ENCODE measurements at regions not wholly inside any gene's neighbourhood (a gene's known extent, or its start where the extent isn't known, plus 50 kb on each side); places are given as distances from the start of the nearest gene placed in this dataset.

DNA sequence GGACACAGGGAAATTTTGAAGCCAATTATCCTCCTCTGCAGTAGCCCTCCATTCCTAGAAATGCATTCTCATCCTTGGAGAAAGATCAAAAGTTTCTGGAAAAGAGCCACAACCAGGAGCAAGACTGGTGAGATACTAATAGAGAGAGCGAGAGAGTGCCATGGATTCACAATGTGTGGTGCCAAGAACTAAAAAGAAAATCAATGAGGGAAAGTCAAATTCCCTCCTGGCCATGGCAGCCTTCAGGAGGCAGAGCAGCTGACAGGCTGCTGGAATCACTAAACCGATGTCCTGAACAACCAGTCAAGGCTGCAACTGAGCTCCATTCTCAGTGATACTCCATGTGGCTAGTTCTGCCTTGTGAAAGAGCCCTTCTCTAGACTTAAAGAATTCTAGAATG lies 561.0 kb downstream of the SOX6 start:
- no peak overlapping the region for H3K9ac ChIP-seq (ENCODE audit: low read depth, low read length)
- H3K9me3 ChIP-seq (ENCODE audit: control insufficient read depth, insufficient read depth, low read length): no peaks in the 10 kb centered on the region
- no peak overlapping the region for H3K4me3 ChIP-seq (ENCODE audit: low read depth, low read length)
- H3K4me1 ChIP-seq (ENCODE audit: control insufficient read depth, insufficient read depth, low read length): no peaks in the 10 kb centered on the region
- no peaks in the 10 kb centered on the region for H3K36me3 ChIP-seq (ENCODE audit: control insufficient read depth, insufficient read depth, low read length)
- H3K27me3 ChIP-seq (ENCODE audit: control insufficient read depth, insufficient read depth, low read length): no peaks in the 10 kb centered on the region

DNA sequence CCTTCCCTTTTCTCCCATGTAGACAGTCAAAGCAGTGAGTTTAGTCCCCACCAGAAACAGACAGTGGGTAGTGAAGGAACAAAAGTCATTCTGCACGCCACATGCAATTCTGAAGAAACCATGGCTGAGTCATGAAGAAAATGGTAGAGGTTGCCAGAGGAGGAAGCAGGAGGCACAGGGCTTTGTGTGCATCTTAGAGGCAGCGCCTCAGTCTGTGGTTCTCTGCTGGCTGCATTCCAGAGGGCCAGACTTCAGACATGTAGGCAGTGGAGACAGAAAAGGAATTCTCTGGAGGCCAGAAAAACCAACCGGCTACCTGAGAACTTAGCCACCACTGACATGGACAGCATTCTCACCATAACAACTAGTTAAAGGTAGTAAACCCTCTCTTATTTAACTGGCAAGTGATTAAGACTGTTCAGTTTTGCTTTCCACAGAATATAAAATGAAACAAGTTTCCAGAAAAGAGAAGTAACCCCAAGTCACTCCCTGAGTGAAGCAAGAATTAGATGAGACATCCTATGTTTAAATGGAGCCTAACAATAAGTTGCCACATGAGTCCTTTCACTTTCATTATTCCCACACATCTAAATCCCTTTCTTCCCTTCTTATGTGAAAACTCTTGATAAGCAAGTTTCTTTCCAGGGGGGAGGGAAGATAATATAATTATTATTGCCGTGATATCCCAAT lies 556.1 kb downstream of the SOX6 start:
- Histone ChIP-seq H3K4me1 (ENCODE audit: control insufficient read depth, insufficient read depth, low read length) (no peaks in the 10 kb centered on the region), H3K4me3 (ENCODE audit: low read depth, low read length) (no peak overlapping the region), H3K9ac (ENCODE audit: low read depth, low read length) (no peak overlapping the region), H3K36me3 (ENCODE audit: control insufficient read depth, insufficient read depth, low read length) (no peaks in the 10 kb centered on the region), H3K9me3 (ENCODE audit: control insufficient read depth, insufficient read depth, low read length) (no peaks in the 10 kb centered on the region), H3K27me3 (ENCODE audit: control insufficient read depth, insufficient read depth, low read length) (no peaks in the 10 kb centered on the region)

DNA sequence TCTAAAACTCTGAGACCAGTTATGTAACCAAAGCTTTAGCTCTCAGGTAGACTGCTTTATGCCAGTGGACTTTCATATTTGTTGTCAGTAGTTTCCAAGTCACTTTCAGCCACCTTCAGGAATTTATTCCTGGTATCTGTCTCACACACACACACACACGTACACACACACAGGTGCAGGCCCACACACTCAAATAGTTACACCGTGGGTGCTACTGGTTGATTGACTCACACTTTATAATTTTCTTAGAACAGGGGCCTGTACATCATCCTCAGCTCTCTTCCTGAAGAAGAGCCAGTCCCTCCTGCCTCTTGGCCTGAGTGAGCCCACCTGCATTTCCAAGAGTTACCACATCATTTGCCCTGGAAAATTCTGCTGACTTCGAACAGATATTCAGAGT lies 555.2 kb downstream of the SOX6 start:
- Histone ChIP-seq H3K9me3 (ENCODE audit: control insufficient read depth, insufficient read depth, low read length) (no peaks in the 10 kb centered on the region), H3K9ac (ENCODE audit: low read depth, low read length) (no peak overlapping the region), H3K4me1 (ENCODE audit: control insufficient read depth, insufficient read depth, low read length) (no peaks in the 10 kb centered on the region), H3K36me3 (ENCODE audit: control insufficient read depth, insufficient read depth, low read length) (no peaks in the 10 kb centered on the region), H3K4me3 (ENCODE audit: low read depth, low read length) (no peak overlapping the region), H3K27me3 (ENCODE audit: control insufficient read depth, insufficient read depth, low read length) (no peaks in the 10 kb centered on the region)

DNA sequence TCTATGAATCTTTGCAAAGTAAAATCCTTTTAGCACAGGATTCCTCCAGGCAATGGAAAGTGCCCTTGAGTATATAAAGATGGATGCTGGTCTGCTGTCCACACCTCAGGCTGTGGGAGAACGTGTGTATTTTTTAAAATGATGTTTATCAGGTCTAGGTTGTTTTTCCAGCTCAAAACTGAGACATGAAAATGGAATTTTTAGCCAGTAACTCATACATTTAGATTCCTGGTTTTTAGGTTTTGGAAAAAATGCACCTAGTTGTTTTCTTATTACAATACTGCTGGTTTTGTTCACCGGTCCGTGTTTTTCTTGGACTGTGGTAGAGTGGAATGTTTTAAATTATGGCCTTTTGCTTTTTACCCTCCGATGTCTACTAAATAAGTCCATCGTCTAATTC lies 554.7 kb downstream of the SOX6 start:
- Histone ChIP-seq H3K4me1 (ENCODE audit: control insufficient read depth, insufficient read depth, low read length) (no peaks in the 10 kb centered on the region), H3K9ac (ENCODE audit: low read depth, low read length) (no peak overlapping the region), H3K36me3 (ENCODE audit: control insufficient read depth, insufficient read depth, low read length) (no peaks in the 10 kb centered on the region), H3K27me3 (ENCODE audit: control insufficient read depth, insufficient read depth, low read length) (no peaks in the 10 kb centered on the region), H3K9me3 (ENCODE audit: control insufficient read depth, insufficient read depth, low read length) (no peaks in the 10 kb centered on the region), H3K4me3 (ENCODE audit: low read depth, low read length) (no peak overlapping the region)

DNA sequence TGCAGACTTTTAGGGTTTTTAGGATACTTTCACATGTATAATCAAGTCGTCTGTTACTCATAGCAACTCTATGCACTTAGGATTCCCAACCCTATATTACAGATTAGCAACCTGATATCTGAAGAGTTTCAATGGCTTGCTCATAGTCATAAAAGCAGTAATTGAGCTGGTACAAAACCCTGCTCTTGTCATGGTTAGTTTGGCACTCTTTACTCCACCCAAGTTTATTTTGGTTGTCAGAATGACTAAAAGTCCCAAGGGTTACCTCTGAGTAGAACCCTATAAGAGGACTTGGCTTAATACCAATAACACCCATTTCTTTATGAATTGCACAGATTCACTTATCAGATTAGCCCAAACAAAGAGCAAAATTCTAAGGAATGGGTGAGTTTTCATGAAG lies 550.6 kb downstream of the SOX6 start:
- H3K9ac ChIP-seq (ENCODE audit: low read depth, low read length): no peak overlapping the region
- no peaks in the 10 kb centered on the region for H3K27me3 ChIP-seq (ENCODE audit: control insufficient read depth, insufficient read depth, low read length)
- no peak overlapping the region for H3K4me3 ChIP-seq (ENCODE audit: low read depth, low read length)
- H3K9me3 ChIP-seq (ENCODE audit: control insufficient read depth, insufficient read depth, low read length): no peaks in the 10 kb centered on the region
- no peaks in the 10 kb centered on the region for H3K4me1 ChIP-seq (ENCODE audit: control insufficient read depth, insufficient read depth, low read length)
- no peaks in the 10 kb centered on the region for H3K36me3 ChIP-seq (ENCODE audit: control insufficient read depth, insufficient read depth, low read length)

DNA sequence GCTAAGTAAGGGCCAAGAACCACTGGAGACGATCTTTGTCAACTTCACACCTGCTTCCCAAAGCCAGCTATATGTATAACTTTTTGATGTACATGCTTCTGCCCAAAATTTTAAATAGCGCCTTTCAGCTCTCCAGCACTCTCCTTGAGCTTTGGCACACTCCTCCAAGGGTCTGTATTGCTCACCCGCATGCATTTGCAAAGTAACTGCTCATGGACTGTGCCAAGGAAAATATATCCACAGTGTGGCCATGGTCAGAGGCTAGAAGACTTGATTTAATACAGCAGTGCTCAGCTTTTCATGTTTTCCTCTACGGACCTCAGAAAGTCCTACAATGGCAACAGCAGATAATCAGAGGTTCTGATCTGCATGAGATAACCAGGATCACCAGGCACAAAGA lies 550.1 kb downstream of the SOX6 start:
- Histone ChIP-seq H3K9me3 (ENCODE audit: control insufficient read depth, insufficient read depth, low read length) (no peaks in the 10 kb centered on the region), H3K4me1 (ENCODE audit: control insufficient read depth, insufficient read depth, low read length) (no peaks in the 10 kb centered on the region), H3K4me3 (ENCODE audit: low read depth, low read length) (no peak overlapping the region), H3K36me3 (ENCODE audit: control insufficient read depth, insufficient read depth, low read length) (no peaks in the 10 kb centered on the region), H3K27me3 (ENCODE audit: control insufficient read depth, insufficient read depth, low read length) (no peaks in the 10 kb centered on the region), H3K9ac (ENCODE audit: low read depth, low read length) (no peak overlapping the region)

DNA sequence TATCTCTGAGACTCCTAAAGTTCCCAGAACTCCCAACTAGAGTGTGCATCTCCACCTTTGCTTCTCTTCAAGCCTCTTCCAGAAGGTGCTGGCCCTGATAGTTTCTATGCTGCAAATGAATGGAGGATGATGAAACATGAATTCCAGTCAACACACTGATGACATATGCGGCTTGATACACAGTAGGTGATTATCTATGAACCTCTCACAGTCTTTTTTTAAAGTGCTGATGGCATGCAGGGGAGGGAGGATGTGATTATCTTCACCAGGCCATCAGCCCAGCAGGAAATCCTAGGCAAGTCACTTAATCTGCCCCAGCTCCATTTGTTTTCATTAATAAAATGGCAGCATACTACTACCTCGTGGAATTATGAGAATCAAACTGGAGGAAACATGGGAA lies 548.5 kb downstream of the SOX6 start:
- no peak overlapping the region for H3K9ac ChIP-seq (ENCODE audit: low read depth, low read length)
- no peaks in the 10 kb centered on the region for H3K36me3 ChIP-seq (ENCODE audit: control insufficient read depth, insufficient read depth, low read length)
- no peak overlapping the region for H3K4me3 ChIP-seq (ENCODE audit: low read depth, low read length)
- H3K27me3 ChIP-seq (ENCODE audit: control insufficient read depth, insufficient read depth, low read length): no peaks in the 10 kb centered on the region
- no peaks in the 10 kb centered on the region for H3K4me1 ChIP-seq (ENCODE audit: control insufficient read depth, insufficient read depth, low read length)
- H3K9me3 ChIP-seq (ENCODE audit: control insufficient read depth, insufficient read depth, low read length): no peaks in the 10 kb centered on the region

DNA sequence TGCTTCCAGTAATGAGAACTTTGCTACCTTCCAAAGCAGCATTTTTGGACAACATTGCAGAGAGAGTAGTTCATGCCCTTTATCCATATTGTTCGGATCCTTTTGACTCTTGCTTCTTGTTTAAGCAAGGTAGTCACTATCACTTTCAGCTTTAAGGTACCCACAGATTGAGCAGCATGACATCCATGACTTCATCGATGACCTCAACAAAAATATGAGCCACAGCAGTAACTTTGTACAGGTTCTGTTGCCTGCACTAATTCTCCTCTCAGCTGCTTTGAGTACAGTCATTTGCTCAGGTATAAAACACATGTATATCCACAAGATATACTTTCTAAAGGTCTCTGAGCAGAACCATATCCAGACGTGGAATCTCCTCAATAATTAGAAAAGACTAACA lies 546.3 kb downstream of the SOX6 start:
- no peaks in the 10 kb centered on the region for H3K9me3 ChIP-seq (ENCODE audit: control insufficient read depth, insufficient read depth, low read length)
- no peaks in the 10 kb centered on the region for H3K36me3 ChIP-seq (ENCODE audit: control insufficient read depth, insufficient read depth, low read length)
- no peak overlapping the region for H3K9ac ChIP-seq (ENCODE audit: low read depth, low read length)
- H3K4me1 ChIP-seq (ENCODE audit: control insufficient read depth, insufficient read depth, low read length): no peaks in the 10 kb centered on the region
- no peaks in the 10 kb centered on the region for H3K27me3 ChIP-seq (ENCODE audit: control insufficient read depth, insufficient read depth, low read length)
- H3K4me3 ChIP-seq (ENCODE audit: low read depth, low read length): no peak overlapping the region

DNA sequence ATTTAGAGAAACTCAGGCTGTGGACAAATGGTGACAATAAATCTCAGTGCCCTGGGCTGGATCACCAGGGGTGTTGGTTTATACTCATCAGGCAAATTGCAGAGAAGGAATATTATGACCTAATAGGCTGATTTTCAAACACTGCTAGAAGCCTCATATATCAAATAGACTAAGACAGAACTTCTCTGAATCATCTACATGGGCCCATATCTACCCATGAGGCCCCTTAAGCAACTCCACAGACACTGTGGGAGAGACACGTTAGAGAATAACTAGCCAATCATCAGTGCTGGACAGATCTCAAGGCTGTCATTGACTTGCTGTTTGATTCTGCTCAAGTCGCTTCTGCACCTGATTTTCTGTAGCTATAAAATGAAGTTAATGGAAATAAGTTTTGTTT lies 545.8 kb downstream of the SOX6 start:
- no peak overlapping the region for H3K9ac ChIP-seq (ENCODE audit: low read depth, low read length)
- no peaks in the 10 kb centered on the region for H3K36me3 ChIP-seq (ENCODE audit: control insufficient read depth, insufficient read depth, low read length)
- H3K4me3 ChIP-seq (ENCODE audit: low read depth, low read length): no peak overlapping the region
- no peaks in the 10 kb centered on the region for H3K9me3 ChIP-seq (ENCODE audit: control insufficient read depth, insufficient read depth, low read length)
- H3K27me3 ChIP-seq (ENCODE audit: control insufficient read depth, insufficient read depth, low read length): no peaks in the 10 kb centered on the region
- H3K4me1 ChIP-seq (ENCODE audit: control insufficient read depth, insufficient read depth, low read length): no peaks in the 10 kb centered on the region

DNA sequence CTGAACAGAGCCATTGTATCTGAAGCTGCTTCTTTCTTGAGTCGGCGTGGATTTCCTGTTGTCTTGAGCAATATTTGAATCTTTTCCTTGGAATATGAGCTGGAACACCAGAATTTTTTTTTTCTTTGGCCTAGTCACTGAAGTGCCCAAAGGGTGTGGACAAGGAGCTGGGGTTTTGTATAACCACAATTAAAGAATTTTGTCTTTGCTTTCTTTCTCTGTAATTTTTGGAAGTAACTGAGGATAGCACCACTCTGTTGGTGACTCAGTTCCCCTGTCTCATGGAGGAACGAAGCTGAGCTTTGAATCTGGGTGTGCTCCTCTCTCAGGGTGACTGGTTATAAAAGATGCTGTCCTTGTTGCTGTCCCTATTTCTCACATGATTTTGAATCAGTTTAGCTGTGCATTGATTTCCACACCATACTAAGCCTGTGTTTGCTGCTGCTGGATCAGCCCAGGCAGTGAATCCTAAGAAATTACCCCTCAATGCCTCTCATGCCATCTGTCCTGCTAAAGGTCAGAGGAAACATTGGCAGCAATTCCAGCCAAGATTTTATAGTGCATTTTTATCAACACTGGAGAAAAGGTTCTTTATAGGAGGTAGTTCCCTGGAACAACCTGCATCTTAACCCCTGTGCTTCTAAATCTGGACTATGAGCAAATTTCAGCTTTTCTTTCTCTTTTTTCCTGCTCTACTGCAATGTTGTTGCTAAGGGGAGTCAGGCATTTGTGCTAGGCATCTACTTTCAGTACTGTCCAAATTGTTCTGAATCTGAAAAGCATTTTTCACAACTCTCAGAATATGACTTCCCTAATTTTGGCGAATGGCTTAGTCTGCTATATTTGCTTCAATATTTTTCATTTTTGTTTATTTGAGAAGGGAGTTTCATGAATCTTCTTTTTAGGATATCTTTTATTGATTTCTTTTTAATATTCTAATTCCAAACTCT lies 540.8 kb downstream of the SOX6 start:
- Histone ChIP-seq H3K9ac (ENCODE audit: low read depth, low read length) (no peak overlapping the region), H3K36me3 (ENCODE audit: control insufficient read depth, insufficient read depth, low read length) (no peaks in the 10 kb centered on the region), H3K27me3 (ENCODE audit: control insufficient read depth, insufficient read depth, low read length) (no peaks in the 10 kb centered on the region), H3K4me3 (ENCODE audit: low read depth, low read length) (no peak overlapping the region), H3K4me1 (ENCODE audit: control insufficient read depth, insufficient read depth, low read length) (no peaks in the 10 kb centered on the region), H3K9me3 (ENCODE audit: control insufficient read depth, insufficient read depth, low read length) (no peaks in the 10 kb centered on the region)

DNA sequence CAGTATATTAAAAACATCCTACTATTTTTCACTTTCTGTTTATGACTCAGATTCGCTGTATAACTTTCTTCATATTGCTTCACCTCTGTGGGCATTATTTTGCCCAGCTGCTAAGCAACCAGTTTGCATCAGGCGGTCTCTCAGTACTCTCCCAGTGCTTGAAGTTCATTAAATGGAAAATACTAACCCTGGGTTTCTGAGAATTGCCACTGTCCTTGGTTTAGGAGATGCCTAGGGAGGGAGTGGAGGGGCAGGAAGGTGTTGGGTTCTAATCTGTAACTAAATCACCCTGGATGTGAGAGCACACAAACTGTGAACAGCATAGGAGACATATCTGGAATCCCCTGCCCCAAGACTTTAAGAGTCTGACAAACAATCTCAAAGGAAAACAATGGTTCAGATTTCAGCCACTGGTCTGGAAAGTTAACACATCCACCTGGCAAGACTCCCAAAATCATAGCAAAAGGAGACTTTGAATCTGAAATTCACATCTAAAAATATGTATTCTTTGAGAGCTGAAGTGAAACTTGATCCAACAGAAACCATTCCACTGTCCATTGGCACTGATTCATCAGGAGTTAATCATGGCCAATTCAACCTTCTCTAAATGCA lies 540.0 kb downstream of the SOX6 start:
- Histone ChIP-seq H3K9ac (ENCODE audit: low read depth, low read length) (no peak overlapping the region), H3K9me3 (ENCODE audit: control insufficient read depth, insufficient read depth, low read length) (no peaks in the 10 kb centered on the region), H3K27me3 (ENCODE audit: control insufficient read depth, insufficient read depth, low read length) (no peaks in the 10 kb centered on the region), H3K4me1 (ENCODE audit: control insufficient read depth, insufficient read depth, low read length) (no peaks in the 10 kb centered on the region), H3K4me3 (ENCODE audit: low read depth, low read length) (no peak overlapping the region), H3K36me3 (ENCODE audit: control insufficient read depth, insufficient read depth, low read length) (no peaks in the 10 kb centered on the region)

DNA sequence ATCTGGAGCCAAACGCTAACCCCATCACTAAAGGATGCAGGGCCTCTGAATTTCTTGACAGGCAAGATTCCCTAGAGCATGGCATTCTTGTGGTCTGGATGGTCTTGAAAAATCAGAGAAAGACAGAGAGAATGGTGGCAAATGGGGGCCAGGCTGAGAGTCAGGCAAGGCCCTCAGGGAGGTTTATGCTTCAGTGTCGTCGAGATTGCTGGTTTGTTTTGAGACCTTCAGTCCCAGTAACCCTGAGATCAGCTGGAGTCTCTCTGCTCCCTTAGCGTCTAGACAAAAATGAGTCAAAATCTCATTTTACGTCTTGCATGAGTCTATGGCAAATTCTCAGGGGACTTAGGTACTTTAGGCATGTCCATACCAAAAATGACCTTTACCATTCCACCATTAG lies 539.3 kb downstream of the SOX6 start:
- no peak overlapping the region for H3K9ac ChIP-seq (ENCODE audit: low read depth, low read length)
- H3K4me3 ChIP-seq (ENCODE audit: low read depth, low read length): no peak overlapping the region
- no peaks in the 10 kb centered on the region for H3K36me3 ChIP-seq (ENCODE audit: control insufficient read depth, insufficient read depth, low read length)
- H3K27me3 ChIP-seq (ENCODE audit: control insufficient read depth, insufficient read depth, low read length): no peaks in the 10 kb centered on the region
- H3K4me1 ChIP-seq (ENCODE audit: control insufficient read depth, insufficient read depth, low read length): no peaks in the 10 kb centered on the region
- H3K9me3 ChIP-seq (ENCODE audit: control insufficient read depth, insufficient read depth, low read length): no peaks in the 10 kb centered on the region

Measured in iPS-15b (cell line).